EH (cell line): ENCODE measurements at regions not wholly inside any gene's neighbourhood (a gene's known extent, or its start where the extent isn't known, plus 50 kb on each side); places are given as distances from the start of the nearest gene placed in this dataset.
"Not testable (repeated sequence)": the region's sequence is repeated elsewhere in the genome, so short reads cannot be mapped to it uniquely, and the experiment has no call there.

Source experiments
- DNase-seq: peaks from one replicate; pipeline ENCODE4 v3.0.0-alpha.2; 2015; ENCODE audit warnings: low read depth

GRCh38 chr6:12546410-12547002 lies 170.1 kb upstream of the PHACTR1 start:
- DNase-seq = peak; percentile 67

- peak; percentile 95 for DNase-seq
Measured at GRCh38 chr6:12548526-12548925, 168.0 kb upstream of the PHACTR1 start.

- not testable (repeated sequence) for DNase-seq
Measured at GRCh38 chr6:12549445-12549844, 167.1 kb upstream of the PHACTR1 start.

GRCh38 chr6:12554820-12555219 lies 161.7 kb upstream of the PHACTR1 start:
- not testable (repeated sequence) for DNase-seq

GRCh38 chr6:12555267-12555666 lies 161.3 kb upstream of the PHACTR1 start:
- DNase-seq = peak; percentile 92

GRCh38 chr6:12555781-12556180 lies 160.8 kb upstream of the PHACTR1 start:
- DNase-seq = peak; percentile 58

GRCh38 chr6:12557765-12558164 lies 158.8 kb upstream of the PHACTR1 start:
- peak; percentile 44 for DNase-seq

- no peak for DNase-seq
Measured at GRCh38 chr6:12560315-12560714, 156.3 kb upstream of the PHACTR1 start.

- no peak for DNase-seq
Measured at GRCh38 chr6:12566618-12567123, 149.9 kb upstream of the PHACTR1 start.

- no peak for DNase-seq
Measured at GRCh38 chr6:12567682-12568081, 148.9 kb upstream of the PHACTR1 start.

GRCh38 chr6:12569646-12570045 lies 146.9 kb upstream of the PHACTR1 start:
- DNase-seq = no peak

GRCh38 chr6:12570461-12571030 lies 146.0 kb upstream of the PHACTR1 start:
- DNase-seq = peak; percentile 70

- DNase-seq = peak; percentile 92
Measured at GRCh38 chr6:12572896-12573827, 143.4 kb upstream of the PHACTR1 start.

GRCh38 chr6:12575961-12576360 lies 140.6 kb upstream of the PHACTR1 start:
- no peak for DNase-seq

GRCh38 chr6:12576389-12576788 lies 140.2 kb upstream of the PHACTR1 start:
- peak; percentile 78 for DNase-seq

GRCh38 chr6:12577124-12577850 lies 139.3 kb upstream of the PHACTR1 start:
- no peak for DNase-seq

- peak; percentile 20 for DNase-seq
Measured at GRCh38 chr6:12578097-12578496, 138.5 kb upstream of the PHACTR1 start.

- DNase-seq = peak; percentile 50
Measured at GRCh38 chr6:12578751-12579150, 137.8 kb upstream of the PHACTR1 start.

- DNase-seq = no peak
Measured at GRCh38 chr6:12580290-12580689, 136.3 kb upstream of the PHACTR1 start.

- no peak for DNase-seq
Measured at GRCh38 chr6:12582421-12583110, 134.0 kb upstream of the PHACTR1 start.

GRCh38 chr6:12584631-12585405 lies 131.7 kb upstream of the PHACTR1 start:
- no peak for DNase-seq
